DND-41 (cell line): ENCODE measurements at regions not wholly inside any gene's neighbourhood (a gene's known extent, or its start where the extent isn't known, plus 50 kb on each side); places are given as distances from the start of the nearest gene placed in this dataset.

Experiments used
- ATAC-seq: fragments of 200-7000 bp; cut with Tn5 transposase; 3 replicates; pipeline ENCODE4 v1.9.1; 2021; ENCODE audit warnings: low read depth; ENCODE audit not compliant: insufficient read depth
- DNase-seq: peaks from one replicate; pipeline ENCODE4 v3.0.0-alpha.2; 2020
- H2AFZ ChIP-seq: 2 replicates; pipeline ENCODE4 v1.6.0; 2012; ENCODE audit warnings: low read depth, low read length
- H3K27ac ChIP-seq: 2 replicates; pipeline ENCODE4 v1.5.1; 2012; ENCODE audit warnings: low read length, inconsistent platforms
- H3K27me3 ChIP-seq: fragments of 200-600 bp; sonication (generic); 2 replicates; pipeline ENCODE4 v1.6.0; 2012; ENCODE audit warnings: low read length, mild to moderate bottlenecking, inconsistent platforms; ENCODE audit not compliant: insufficient read depth, poor library complexity
- H3K36me3 ChIP-seq: 2 replicates; pipeline ENCODE4 v1.5.1; 2012; ENCODE audit warnings: low read length, inconsistent platforms; ENCODE audit not compliant: insufficient read depth
- H3K4me1 ChIP-seq: 2 replicates; pipeline ENCODE4 v1.5.1; 2012; ENCODE audit warnings: mild to moderate bottlenecking, low read length; ENCODE audit not compliant: insufficient read depth
- H3K4me2 ChIP-seq: 2 replicates; pipeline ENCODE4 v1.6.0; 2012; ENCODE audit warnings: mild to moderate bottlenecking, moderate library complexity, low read length, inconsistent platforms; ENCODE audit not compliant: insufficient read depth
- H3K4me3 ChIP-seq, 2 experiments: fragments of 200-600 bp in 1 of 2; shearing (Covaris generic) in 1 of 2; 2 replicates each; pipeline ENCODE4 v1.5.1; 2012 to 2016; ENCODE audit warnings: inconsistent platforms in 2 of 2, low read length in 2 of 2, mild to moderate bottlenecking in 2 of 2, low read depth in 1 of 2, moderate library complexity in 1 of 2
- H3K79me2 ChIP-seq: 2 replicates; pipeline ENCODE4 v1.6.0; 2012; ENCODE audit warnings: low read length, inconsistent platforms; ENCODE audit not compliant: insufficient read depth
- H3K9ac ChIP-seq: 2 replicates; pipeline ENCODE4 v1.6.0; 2012; ENCODE audit warnings: low read depth, mild to moderate bottlenecking, inconsistent platforms, low read length, moderate library complexity
- H3K9me3 ChIP-seq: 2 replicates; pipeline ENCODE4 v1.5.1; 2012; ENCODE audit warnings: low read length, moderate library complexity, mild to moderate bottlenecking, inconsistent platforms; ENCODE audit not compliant: insufficient read depth, severe bottlenecking
- H4K20me1 ChIP-seq: 2 replicates; pipeline ENCODE4 v1.6.0; 2012; ENCODE audit warnings: low read length; ENCODE audit not compliant: insufficient read depth
- CTCF ChIP-seq: IDR thresholded peaks from 2 replicates; pipeline ENCODE4 v1.5.1; 2012; ENCODE audit warnings: borderline replicate concordance, low read length, moderate library complexity, mild to moderate bottlenecking; ENCODE audit not compliant: poor library complexity, severe bottlenecking; ENCODE audit errors: extremely low read depth
- EZH2 ChIP-seq: IDR thresholded peaks from 3 replicates; pipeline ENCODE4 v1.6.1; 2012; ENCODE audit warnings: borderline replicate concordance, low read depth, mild to moderate bottlenecking, moderate library complexity, low read length, inconsistent platforms; ENCODE audit not compliant: severe bottlenecking

GRCh38 chr7:47071866-47072265 lies 510.0 kb downstream of the TNS3 start:
- ATAC-seq = no peak

GRCh38 chr7:47069385-47070076 lies 512.4 kb downstream of the TNS3 start:
- Histone ChIP-seq H3K27ac (no peak overlapping the region), H3K27me3 (no peaks in the 10 kb centered on the region), H4K20me1 (no peaks in the 10 kb centered on the region), H3K4me3 (no peak overlapping the region), H3K4me2 (no peak overlapping the region), H3K36me3 (no peaks in the 10 kb centered on the region), H3K9me3 (no peaks in the 10 kb centered on the region), H3K9ac (no peak overlapping the region), H2AFZ (no peak overlapping the region), H3K79me2 (no peaks in the 10 kb centered on the region), H3K4me1 (no peaks in the 10 kb centered on the region)
- no peak for ATAC-seq
- no peak for DNase-seq
- TF ChIP-seq CTCF = no peak
- TF ChIP-seq EZH2 = no peak

More at GRCh38 chr7:47071866-47072265, 510.0 kb downstream of the TNS3 start:
- no peak overlapping the region for H3K9ac ChIP-seq
- no peaks in the 10 kb centered on the region for H3K9me3 ChIP-seq
- no peaks in the 10 kb centered on the region for H4K20me1 ChIP-seq
- no peaks in the 10 kb centered on the region for H3K79me2 ChIP-seq
- H3K4me2 ChIP-seq = no peak overlapping the region
- DNase-seq = no peak
- H3K27me3 ChIP-seq = no peaks in the 10 kb centered on the region
- no peak overlapping the region for H3K4me3 ChIP-seq
- TF ChIP-seq EZH2 (no peak), CTCF (no peak)
- no peaks in the 10 kb centered on the region for H3K36me3 ChIP-seq
- H3K4me1 ChIP-seq = no peaks in the 10 kb centered on the region
- no peak overlapping the region for H3K27ac ChIP-seq
- H2AFZ ChIP-seq = no peak overlapping the region

GRCh38 chr7:47066976-47067614 lies 514.8 kb downstream of the TNS3 start:
- no peak overlapping the region for H3K27ac ChIP-seq

More at GRCh38 chr7:47066976-47067614, 514.8 kb downstream of the TNS3 start:
- Histone ChIP-seq H3K9ac (no peak overlapping the region), H3K79me2 (no peaks in the 10 kb centered on the region), H4K20me1 (no peaks in the 10 kb centered on the region), H3K9me3 (no peaks in the 10 kb centered on the region), H3K4me3 (no peak overlapping the region), H3K4me2 (no peak overlapping the region), H3K27me3 (no peaks in the 10 kb centered on the region), H3K36me3 (no peaks in the 10 kb centered on the region), H3K4me1 (no peaks in the 10 kb centered on the region), H2AFZ (no peak overlapping the region)
- no peak for DNase-seq
- ATAC-seq = no peak
- TF ChIP-seq EZH2 = no peak
- TF ChIP-seq CTCF = no peak
